Muscle layer of colon (tissue), 2 donors: ENCODE measurements at regions not wholly inside any gene's neighbourhood (a gene's known extent, or its start where the extent isn't known, plus 50 kb on each side); places are given as distances from the start of the nearest gene placed in this dataset.
"Not testable (repeated sequence)": the region's sequence is repeated elsewhere in the genome, so short reads cannot be mapped to it uniquely, and the experiment has no call there.

Source experiments
- H3K27ac ChIP-seq: one replicate; pipeline ENCODE4 v1.7.0; 2013; ENCODE audit warnings: low read depth, mild to moderate bottlenecking, low read length, moderate library complexity
- H3K27me3 ChIP-seq, 2 donors: one replicate each; pipeline ENCODE4 v1.7.0; 2013; ENCODE audit warnings: low read length in 2 of 2, mild to moderate bottlenecking in 2 of 2; ENCODE audit not compliant: insufficient read depth in 2 of 2, control insufficient read depth in 1 of 2
- H3K36me3 ChIP-seq: one replicate; pipeline ENCODE4 v1.7.0; 2013; ENCODE audit warnings: mild to moderate bottlenecking, low read length; ENCODE audit not compliant: insufficient read depth
- H3K4me1 ChIP-seq: one replicate; pipeline ENCODE4 v1.7.0; 2013; ENCODE audit warnings: mild to moderate bottlenecking, low read length; ENCODE audit not compliant: insufficient read depth
- H3K4me3 ChIP-seq, 2 donors: one replicate each; pipeline ENCODE4 v1.7.0; 2013; ENCODE audit warnings: low read length in 2 of 2, low read depth in 1 of 2, mild to moderate bottlenecking in 1 of 2, moderate library complexity in 1 of 2
- H3K9ac ChIP-seq: one replicate; pipeline ENCODE4 v1.7.0; 2013; ENCODE audit warnings: low read length
- H3K9me3 ChIP-seq: one replicate; pipeline ENCODE4 v1.7.0; 2013; ENCODE audit warnings: mild to moderate bottlenecking, low read length
- donor health status: abdominal sarcoma.
- donor health status: Adenocarcinoma of cecum.

DNA sequence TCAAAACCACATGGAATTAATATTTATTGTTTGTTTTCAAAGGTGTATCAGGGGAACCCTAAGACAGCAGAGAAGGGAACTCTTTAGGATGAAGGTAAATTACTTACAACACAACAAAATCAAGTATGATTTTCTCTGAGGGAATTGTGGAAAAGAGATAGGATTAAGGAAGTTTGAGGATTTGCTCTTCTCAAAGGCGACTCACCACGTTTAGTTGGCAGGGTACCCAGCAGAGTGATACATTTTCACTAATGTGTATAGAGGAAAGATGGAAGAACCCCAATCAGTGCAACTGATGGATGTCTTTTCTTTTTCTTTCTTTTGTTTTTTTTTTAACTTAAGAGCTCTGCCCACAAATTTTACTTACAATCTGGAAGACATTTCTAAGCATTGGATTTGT is 499.2 kb downstream of the CCER1 start:
- H3K27ac ChIP-seq, result no peak overlapping the region
- H3K4me1 ChIP-seq, result no peaks in the 10 kb centered on the region
- H3K36me3 ChIP-seq, result no peaks in the 10 kb centered on the region
- H3K4me3 ChIP-seq, result no peak overlapping the region
- no peaks in the 10 kb centered on the region for H3K27me3 ChIP-seq
- H3K9ac ChIP-seq, result no peak overlapping the region
- no peaks in the 10 kb centered on the region for H3K9me3 ChIP-seq

GRCh38 chr12:90449611-90450010 is 505.4 kb downstream of the CCER1 start:
- H3K9me3 ChIP-seq, result no peaks in the 10 kb centered on the region
- no peaks in the 10 kb centered on the region for H3K36me3 ChIP-seq
- no peaks in the 10 kb centered on the region for H3K4me1 ChIP-seq
- H3K4me3 ChIP-seq, result no peak overlapping the region
- H3K9ac ChIP-seq, result no peak overlapping the region
- no peak overlapping the region for H3K27ac ChIP-seq
- no peaks in the 10 kb centered on the region for H3K27me3 ChIP-seq

- not testable (repeated sequence) for H3K36me3 ChIP-seq, H3K9ac ChIP-seq, H3K9me3 ChIP-seq, H3K4me1 ChIP-seq, H3K27ac ChIP-seq, H3K27me3 ChIP-seq, H3K4me3 ChIP-seq
These were observed 511.5 kb downstream of the CCER1 start for GRCh38 chr12:90443466-90443865.

- Histone ChIP-seq H3K27me3 (no peaks in the 10 kb centered on the region), H3K9me3 (no peaks in the 10 kb centered on the region), H3K4me1 (no peaks in the 10 kb centered on the region), H3K36me3 (no peaks in the 10 kb centered on the region), H3K4me3 (no peak overlapping the region), H3K9ac (no peak overlapping the region), H3K27ac (no peak overlapping the region)
These were observed 513.5 kb downstream of the CCER1 start for GRCh38 chr12:90441431-90441830.

GRCh38 chr12:90428881-90429280 is 526.1 kb downstream of the CCER1 start:
- Histone ChIP-seq H3K27me3 (no peaks in the 10 kb centered on the region), H3K36me3 (no peaks in the 10 kb centered on the region), H3K9ac (no peak overlapping the region), H3K9me3 (no peaks in the 10 kb centered on the region), H3K4me1 (peaks cover 6% of the 10 kb centered on the region), H3K27ac (no peak overlapping the region), H3K4me3 (no peak overlapping the region)

- no peak overlapping the region for H3K9ac ChIP-seq
- no peaks in the 10 kb centered on the region for H3K27me3 ChIP-seq
- no peak overlapping the region for H3K27ac ChIP-seq
- H3K36me3 ChIP-seq, result no peaks in the 10 kb centered on the region
- H3K4me3 ChIP-seq, result no peak overlapping the region
- H3K9me3 ChIP-seq, result no peaks in the 10 kb centered on the region
- peaks cover 6% of the 10 kb centered on the region for H3K4me1 ChIP-seq
These were observed 526.5 kb downstream of the CCER1 start for GRCh38 chr12:90428465-90428864.

- Histone ChIP-seq H3K36me3 (no peaks in the 10 kb centered on the region), H3K27ac (no peak overlapping the region), H3K4me3 (no peak overlapping the region), H3K27me3 (no peaks in the 10 kb centered on the region), H3K9me3 (no peaks in the 10 kb centered on the region), H3K9ac (no peak overlapping the region), H3K4me1 (peaks cover 6% of the 10 kb centered on the region)
These were observed 531.0 kb downstream of the CCER1 start for GRCh38 chr12:90423965-90424364.

GRCh38 chr12:90410962-90411361 is 544.0 kb downstream of the CCER1 start:
- no peak overlapping the region for H3K27ac ChIP-seq
- no peak overlapping the region for H3K4me3 ChIP-seq
- no peaks in the 10 kb centered on the region for H3K4me1 ChIP-seq
- no peaks in the 10 kb centered on the region for H3K27me3 ChIP-seq
- no peaks in the 10 kb centered on the region for H3K36me3 ChIP-seq
- H3K9ac ChIP-seq, result no peak overlapping the region
- H3K9me3 ChIP-seq, result no peaks in the 10 kb centered on the region

- H3K27ac ChIP-seq, result no peak overlapping the region
- H3K36me3 ChIP-seq, result no peaks in the 10 kb centered on the region
- H3K4me1 ChIP-seq, result no peaks in the 10 kb centered on the region
- H3K9me3 ChIP-seq, result no peaks in the 10 kb centered on the region
- no peak overlapping the region for H3K9ac ChIP-seq
- no peaks in the 10 kb centered on the region for H3K27me3 ChIP-seq
- no peak overlapping the region for H3K4me3 ChIP-seq
These were observed 547.1 kb downstream of the CCER1 start for GRCh38 chr12:90407841-90408240.

- H3K36me3 ChIP-seq, result no peaks in the 10 kb centered on the region
- H3K4me1 ChIP-seq, result no peaks in the 10 kb centered on the region
These were observed 550.9 kb downstream of the CCER1 start for GRCh38 chr12:90404071-90404470.

DNA sequence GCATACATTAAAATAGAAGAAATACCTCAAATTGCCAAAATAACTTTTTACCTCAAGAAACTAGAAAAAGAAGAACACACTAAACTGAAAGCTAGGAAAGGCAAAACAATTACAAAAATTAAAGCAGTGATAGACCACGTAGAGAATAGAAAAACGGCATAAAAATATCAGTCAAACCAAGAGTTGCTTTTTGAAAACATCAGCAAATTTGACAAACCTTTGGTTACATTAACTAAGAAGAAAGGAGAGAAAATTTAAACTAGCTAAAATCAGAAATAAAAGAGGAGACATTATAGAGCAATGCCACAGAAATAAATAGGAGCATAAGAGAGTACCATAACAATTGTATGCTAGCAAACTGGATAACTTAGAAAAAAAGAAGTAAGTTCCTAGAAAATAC is 553.8 kb downstream of the CCER1 start:
- no peak overlapping the region for H3K27ac ChIP-seq
- no peaks in the 10 kb centered on the region for H3K36me3 ChIP-seq
- no peak overlapping the region for H3K9ac ChIP-seq
- H3K4me1 ChIP-seq, result no peaks in the 10 kb centered on the region
- H3K4me3 ChIP-seq, result no peak overlapping the region
- H3K9me3 ChIP-seq, result no peaks in the 10 kb centered on the region
- no peaks in the 10 kb centered on the region for H3K27me3 ChIP-seq

More at GRCh38 chr12:90404071-90404470, 550.9 kb downstream of the CCER1 start:
- Histone ChIP-seq H3K27me3 (no peaks in the 10 kb centered on the region), H3K27ac (no peak overlapping the region), H3K4me3 (no peak overlapping the region), H3K9me3 (no peaks in the 10 kb centered on the region), H3K9ac (no peak overlapping the region)

DNA sequence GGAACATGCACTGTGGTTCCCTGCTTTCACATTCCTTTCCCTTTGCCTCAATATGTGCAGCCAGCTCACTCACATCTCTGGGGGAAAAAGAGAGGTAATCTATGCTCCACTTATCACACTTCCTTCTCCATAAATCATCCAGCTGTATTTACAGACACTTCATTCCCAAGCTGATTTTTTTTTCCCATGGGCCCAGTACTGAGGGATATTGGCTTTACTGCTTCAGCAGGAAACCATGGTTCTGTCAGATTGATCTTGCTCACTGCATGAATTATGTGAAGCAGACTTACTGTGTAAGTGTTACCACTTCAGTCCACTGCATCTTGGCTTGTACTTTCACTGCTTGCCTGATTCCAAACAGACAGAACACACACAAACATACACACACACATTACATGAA is 555.6 kb downstream of the CCER1 start:
- no peaks in the 10 kb centered on the region for H3K4me1 ChIP-seq
- no peaks in the 10 kb centered on the region for H3K27me3 ChIP-seq
- no peak overlapping the region for H3K27ac ChIP-seq
- H3K4me3 ChIP-seq, result no peak overlapping the region
- no peaks in the 10 kb centered on the region for H3K9me3 ChIP-seq
- no peak overlapping the region for H3K9ac ChIP-seq
- no peaks in the 10 kb centered on the region for H3K36me3 ChIP-seq
